ENCODE measurements at regions not wholly inside any gene's neighbourhood (a gene's known extent, or its start where the extent isn't known, plus 50 kb on each side); places are given as distances from the start of the nearest gene placed in this dataset.
A peak's percentile ranks its signal among the peaks of the same experiment; 100 is the strongest.

GRCh38 chr5:68953875-68954617, 139.8 kb upstream of the SLC30A5 start:
- H3K4me1 ChIP-seq (ENCODE audit: control insufficient read depth in 5 of 5, insufficient read depth in 5 of 5, low read length in 5 of 5), result peaks cover 0 to 34% (median 29%) of the 10 kb centered on the region in 5 donors
- H3K27ac ChIP-seq (ENCODE audit: low read depth, low read length), result peak overlapping the region; percentile 20
- H3K9ac ChIP-seq (ENCODE audit: low read length in 5 of 5), result no peak overlapping the region
- no peaks in the 10 kb centered on the region for H3K9me3 ChIP-seq (ENCODE audit: control insufficient read depth in 5 of 5, low read length in 5 of 5)
- H3K4me3 ChIP-seq (ENCODE audit: low read depth in 1 of 5, low read length in 5 of 5), result no peak overlapping the region
- H3K36me3 ChIP-seq (ENCODE audit: control insufficient read depth in 5 of 5, insufficient read depth in 5 of 5, low read length in 5 of 5), result no peaks in the 10 kb centered on the region
- no peaks in the 10 kb centered on the region for H3K27me3 ChIP-seq (ENCODE audit: control insufficient read depth in 5 of 5, insufficient read depth in 4 of 5, low read length in 5 of 5)

GRCh38 chr5:68954618-68954910, 139.2 kb upstream of the SLC30A5 start:
- Histone ChIP-seq H3K4me3 (ENCODE audit: low read depth in 1 of 5, low read length in 5 of 5) (no peak overlapping the region), H3K4me1 (ENCODE audit: control insufficient read depth in 5 of 5, insufficient read depth in 5 of 5, low read length in 5 of 5) (peaks cover 0 to 34% (median 28%) of the 10 kb centered on the region in 5 donors), H3K27ac (ENCODE audit: low read depth, low read length) (peak overlapping the region; percentile 20), H3K36me3 (ENCODE audit: control insufficient read depth in 5 of 5, insufficient read depth in 5 of 5, low read length in 5 of 5) (no peaks in the 10 kb centered on the region), H3K27me3 (ENCODE audit: control insufficient read depth in 5 of 5, insufficient read depth in 4 of 5, low read length in 5 of 5) (no peaks in the 10 kb centered on the region), H3K9ac (ENCODE audit: low read length in 5 of 5) (no peak overlapping the region), H3K9me3 (ENCODE audit: control insufficient read depth in 5 of 5, low read length in 5 of 5) (no peaks in the 10 kb centered on the region)

GRCh38 chr5:68957591-68957990, 136.2 kb upstream of the SLC30A5 start:
- H3K36me3 ChIP-seq (ENCODE audit: control insufficient read depth in 5 of 5, insufficient read depth in 5 of 5, low read length in 5 of 5), result no peaks in the 10 kb centered on the region

GRCh38 chr5:68958428-68958827, 135.4 kb upstream of the SLC30A5 start:
- no peak overlapping the region for H3K4me3 ChIP-seq (ENCODE audit: low read depth in 1 of 5, low read length in 5 of 5)
- H3K9me3 ChIP-seq (ENCODE audit: control insufficient read depth in 5 of 5, low read length in 5 of 5), result no peaks in the 10 kb centered on the region
- H3K4me1 ChIP-seq (ENCODE audit: control insufficient read depth in 5 of 5, insufficient read depth in 5 of 5, low read length in 5 of 5), result peaks cover 0 to 23% (median 12%) of the 10 kb centered on the region in 5 donors
- H3K27me3 ChIP-seq (ENCODE audit: control insufficient read depth in 5 of 5, insufficient read depth in 4 of 5, low read length in 5 of 5), result no peaks in the 10 kb centered on the region
- H3K36me3 ChIP-seq (ENCODE audit: control insufficient read depth in 5 of 5, insufficient read depth in 5 of 5, low read length in 5 of 5), result no peaks in the 10 kb centered on the region
- no peak overlapping the region for H3K9ac ChIP-seq (ENCODE audit: low read length in 5 of 5)
- H3K27ac ChIP-seq (ENCODE audit: low read depth, low read length), result no peak overlapping the region

More at GRCh38 chr5:68957591-68957990, 136.2 kb upstream of the SLC30A5 start:
- peaks cover 0 to 23% (median 15%) of the 10 kb centered on the region in 5 donors for H3K4me1 ChIP-seq (ENCODE audit: control insufficient read depth in 5 of 5, insufficient read depth in 5 of 5, low read length in 5 of 5)
- H3K9ac ChIP-seq (ENCODE audit: low read length in 5 of 5), result no peak overlapping the region
- no peaks in the 10 kb centered on the region for H3K9me3 ChIP-seq (ENCODE audit: control insufficient read depth in 5 of 5, low read length in 5 of 5)
- no peak overlapping the region for H3K27ac ChIP-seq (ENCODE audit: low read depth, low read length)
- no peaks in the 10 kb centered on the region for H3K27me3 ChIP-seq (ENCODE audit: control insufficient read depth in 5 of 5, insufficient read depth in 4 of 5, low read length in 5 of 5)
- H3K4me3 ChIP-seq (ENCODE audit: low read depth in 1 of 5, low read length in 5 of 5), result no peak overlapping the region

GRCh38 chr5:68960456-68960855, 133.4 kb upstream of the SLC30A5 start:
- H3K27me3 ChIP-seq (ENCODE audit: control insufficient read depth in 5 of 5, insufficient read depth in 4 of 5, low read length in 5 of 5), result no peaks in the 10 kb centered on the region
- no peak overlapping the region for H3K9ac ChIP-seq (ENCODE audit: low read length in 5 of 5)
- H3K36me3 ChIP-seq (ENCODE audit: control insufficient read depth in 5 of 5, insufficient read depth in 5 of 5, low read length in 5 of 5), result no peaks in the 10 kb centered on the region
- no peak overlapping the region for H3K4me3 ChIP-seq (ENCODE audit: low read depth in 1 of 5, low read length in 5 of 5)
- H3K4me1 ChIP-seq (ENCODE audit: control insufficient read depth in 5 of 5, insufficient read depth in 5 of 5, low read length in 5 of 5), result peaks cover 5 to 16% (median 6%) of the 10 kb centered on the region in 5 donors
- no peaks in the 10 kb centered on the region for H3K9me3 ChIP-seq (ENCODE audit: control insufficient read depth in 5 of 5, low read length in 5 of 5)
- no peak overlapping the region for H3K27ac ChIP-seq (ENCODE audit: low read depth, low read length)

GRCh38 chr5:68960961-68961360, 132.9 kb upstream of the SLC30A5 start:
- H3K36me3 ChIP-seq (ENCODE audit: control insufficient read depth in 5 of 5, insufficient read depth in 5 of 5, low read length in 5 of 5), result no peaks in the 10 kb centered on the region
- no peak overlapping the region for H3K9ac ChIP-seq (ENCODE audit: low read length in 5 of 5)
- H3K27me3 ChIP-seq (ENCODE audit: control insufficient read depth in 5 of 5, insufficient read depth in 4 of 5, low read length in 5 of 5), result no peaks in the 10 kb centered on the region
- H3K27ac ChIP-seq (ENCODE audit: low read depth, low read length), result no peak overlapping the region
- no peaks in the 10 kb centered on the region for H3K9me3 ChIP-seq (ENCODE audit: control insufficient read depth in 5 of 5, low read length in 5 of 5)
- no peak overlapping the region for H3K4me3 ChIP-seq (ENCODE audit: low read depth in 1 of 5, low read length in 5 of 5)
- peaks cover 5 to 16% (median 9%) of the 10 kb centered on the region in 5 donors for H3K4me1 ChIP-seq (ENCODE audit: control insufficient read depth in 5 of 5, insufficient read depth in 5 of 5, low read length in 5 of 5)

- no peaks in the 10 kb centered on the region for H3K27me3 ChIP-seq (ENCODE audit: control insufficient read depth in 5 of 5, insufficient read depth in 4 of 5, low read length in 5 of 5)
- H3K4me1 ChIP-seq (ENCODE audit: control insufficient read depth in 5 of 5, insufficient read depth in 5 of 5, low read length in 5 of 5), result peaks cover 5 to 16% (median 10%) of the 10 kb centered on the region in 5 donors
- no peak overlapping the region for H3K27ac ChIP-seq (ENCODE audit: low read depth, low read length)
- no peak overlapping the region for H3K4me3 ChIP-seq (ENCODE audit: low read depth in 1 of 5, low read length in 5 of 5)
- no peaks in the 10 kb centered on the region for H3K36me3 ChIP-seq (ENCODE audit: control insufficient read depth in 5 of 5, insufficient read depth in 5 of 5, low read length in 5 of 5)
- H3K9ac ChIP-seq (ENCODE audit: low read length in 5 of 5), result no peak overlapping the region
- H3K9me3 ChIP-seq (ENCODE audit: control insufficient read depth in 5 of 5, low read length in 5 of 5), result no peaks in the 10 kb centered on the region
Measured at GRCh38 chr5:68961762-68962161, 132.1 kb upstream of the SLC30A5 start.

GRCh38 chr5:68962757-68963484, 130.9 kb upstream of the SLC30A5 start:
- H3K4me1 ChIP-seq (ENCODE audit: control insufficient read depth in 5 of 5, insufficient read depth in 5 of 5, low read length in 5 of 5), result peaks cover 5 to 16% (median 10%) of the 10 kb centered on the region in 5 donors
- H3K4me3 ChIP-seq (ENCODE audit: low read depth in 1 of 5, low read length in 5 of 5), result peak overlapping the region in 3 of 5 donors; percentile 0 to 17 (median 12)
- H3K9me3 ChIP-seq (ENCODE audit: control insufficient read depth in 5 of 5, low read length in 5 of 5), result no peaks in the 10 kb centered on the region
- no peak overlapping the region for H3K27ac ChIP-seq (ENCODE audit: low read depth, low read length)
- H3K36me3 ChIP-seq (ENCODE audit: control insufficient read depth in 5 of 5, insufficient read depth in 5 of 5, low read length in 5 of 5), result no peaks in the 10 kb centered on the region
- peak overlapping the region in 1 of 5 donors; percentile 32 for H3K9ac ChIP-seq (ENCODE audit: low read length in 5 of 5)
- H3K27me3 ChIP-seq (ENCODE audit: control insufficient read depth in 5 of 5, insufficient read depth in 4 of 5, low read length in 5 of 5), result no peaks in the 10 kb centered on the region

- no peaks in the 10 kb centered on the region for H3K36me3 ChIP-seq (ENCODE audit: control insufficient read depth in 5 of 5, insufficient read depth in 5 of 5, low read length in 5 of 5)
- no peak overlapping the region for H3K9ac ChIP-seq (ENCODE audit: low read length in 5 of 5)
- H3K27me3 ChIP-seq (ENCODE audit: control insufficient read depth in 5 of 5, insufficient read depth in 4 of 5, low read length in 5 of 5), result no peaks in the 10 kb centered on the region
- H3K9me3 ChIP-seq (ENCODE audit: control insufficient read depth in 5 of 5, low read length in 5 of 5), result no peaks in the 10 kb centered on the region
- H3K27ac ChIP-seq (ENCODE audit: low read depth, low read length), result no peak overlapping the region
- no peak overlapping the region for H3K4me3 ChIP-seq (ENCODE audit: low read depth in 1 of 5, low read length in 5 of 5)
- peaks cover 5 to 16% (median 10%) of the 10 kb centered on the region in 5 donors for H3K4me1 ChIP-seq (ENCODE audit: control insufficient read depth in 5 of 5, insufficient read depth in 5 of 5, low read length in 5 of 5)
Measured at GRCh38 chr5:68964679-68965078, 129.1 kb upstream of the SLC30A5 start.

- peak overlapping the region in 1 of 5 donors; percentile 32 for H3K9ac ChIP-seq (ENCODE audit: low read length in 5 of 5)
- H3K27me3 ChIP-seq (ENCODE audit: control insufficient read depth in 5 of 5, insufficient read depth in 4 of 5, low read length in 5 of 5), result no peaks in the 10 kb centered on the region
- H3K4me3 ChIP-seq (ENCODE audit: low read depth in 1 of 5, low read length in 5 of 5), result no peak overlapping the region
- peaks cover 5 to 16% (median 10%) of the 10 kb centered on the region in 5 donors for H3K4me1 ChIP-seq (ENCODE audit: control insufficient read depth in 5 of 5, insufficient read depth in 5 of 5, low read length in 5 of 5)
- no peak overlapping the region for H3K27ac ChIP-seq (ENCODE audit: low read depth, low read length)
- H3K9me3 ChIP-seq (ENCODE audit: control insufficient read depth in 5 of 5, low read length in 5 of 5), result no peaks in the 10 kb centered on the region
- no peaks in the 10 kb centered on the region for H3K36me3 ChIP-seq (ENCODE audit: control insufficient read depth in 5 of 5, insufficient read depth in 5 of 5, low read length in 5 of 5)
Measured at GRCh38 chr5:68965926-68966325, 127.9 kb upstream of the SLC30A5 start.

Measured in subcutaneous abdominal adipose tissue (tissue), 5 donors.